Cardiac fibroblast (primary cell): ENCODE measurements at regions not wholly inside any gene's neighbourhood (a gene's known extent, or its start where the extent isn't known, plus 50 kb on each side); places are given as distances from the start of the nearest gene placed in this dataset.

ENCODE experiments used
- DNase-seq, 2 donors: peaks; one replicate each; pipeline versions ENCODE4 v3.0.0 to v3.0.0-alpha.2; 2010; ENCODE audit warnings: low read depth in 2 of 2
- H3K4me3 ChIP-seq, 2 donors: replicated peaks in 1 of 2; 1 replicate in 1 of 2; 2 replicates in 1 of 2; pipeline ENCODE4 v1.5.1; 2011; ENCODE audit warnings: low read depth in 2 of 2, low read length in 2 of 2, mild to moderate bottlenecking in 2 of 2, moderate library complexity in 1 of 2
- TF ChIP-seq, protein P1 (sequence below): IDR thresholded peaks from one replicate; pipeline ENCODE4 v1.5.1; 2011; ENCODE audit warnings: low read depth, mild to moderate bottlenecking, low read length, inconsistent platforms

DNA sequence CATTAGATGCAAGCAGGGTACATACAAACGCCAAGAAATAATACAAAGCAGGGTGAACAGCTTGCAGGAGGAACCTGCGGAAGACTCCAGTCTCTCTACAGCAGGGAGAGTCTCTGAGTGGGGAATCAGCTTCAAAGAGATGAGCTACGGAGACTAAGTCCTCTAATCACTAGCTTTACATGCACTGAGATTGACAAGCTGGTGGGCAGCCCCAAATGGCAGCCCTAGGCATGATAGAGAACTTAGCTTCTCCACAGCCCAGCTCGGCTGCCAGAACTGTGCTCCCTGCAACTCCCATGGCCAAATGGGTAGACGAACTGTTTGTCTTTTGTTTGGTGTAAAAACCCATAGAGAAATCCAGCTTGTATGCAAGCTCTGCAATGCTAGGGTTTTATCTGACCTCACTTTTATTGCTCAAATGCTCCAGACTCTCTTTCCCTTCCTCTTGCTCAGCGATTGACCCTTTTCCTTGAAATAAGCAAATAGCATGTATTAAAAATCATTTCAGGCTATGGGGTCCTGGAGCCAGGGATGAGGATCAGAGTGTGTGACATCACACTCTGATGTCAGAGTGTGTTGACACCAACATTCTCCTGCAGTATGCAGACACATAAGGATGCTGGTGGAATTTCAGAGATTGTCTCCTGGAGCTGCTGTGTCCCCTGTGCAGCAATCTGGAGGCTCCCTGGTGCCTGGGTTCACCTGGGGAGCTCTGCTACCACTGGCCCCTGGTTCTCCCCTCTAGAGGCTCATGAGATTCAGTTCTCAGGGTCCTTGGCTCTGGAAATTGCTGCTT, 238.5 kb downstream of the TTLL7 start:
- DNase-seq, result no peak
- no peak overlapping the region for H3K4me3 ChIP-seq
- TF ChIP-seq, protein P1, sequence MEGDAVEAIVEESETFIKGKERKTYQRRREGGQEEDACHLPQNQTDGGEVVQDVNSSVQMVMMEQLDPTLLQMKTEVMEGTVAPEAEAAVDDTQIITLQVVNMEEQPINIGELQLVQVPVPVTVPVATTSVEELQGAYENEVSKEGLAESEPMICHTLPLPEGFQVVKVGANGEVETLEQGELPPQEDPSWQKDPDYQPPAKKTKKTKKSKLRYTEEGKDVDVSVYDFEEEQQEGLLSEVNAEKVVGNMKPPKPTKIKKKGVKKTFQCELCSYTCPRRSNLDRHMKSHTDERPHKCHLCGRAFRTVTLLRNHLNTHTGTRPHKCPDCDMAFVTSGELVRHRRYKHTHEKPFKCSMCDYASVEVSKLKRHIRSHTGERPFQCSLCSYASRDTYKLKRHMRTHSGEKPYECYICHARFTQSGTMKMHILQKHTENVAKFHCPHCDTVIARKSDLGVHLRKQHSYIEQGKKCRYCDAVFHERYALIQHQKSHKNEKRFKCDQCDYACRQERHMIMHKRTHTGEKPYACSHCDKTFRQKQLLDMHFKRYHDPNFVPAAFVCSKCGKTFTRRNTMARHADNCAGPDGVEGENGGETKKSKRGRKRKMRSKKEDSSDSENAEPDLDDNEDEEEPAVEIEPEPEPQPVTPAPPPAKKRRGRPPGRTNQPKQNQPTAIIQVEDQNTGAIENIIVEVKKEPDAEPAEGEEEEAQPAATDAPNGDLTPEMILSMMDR, result no peak

DNA sequence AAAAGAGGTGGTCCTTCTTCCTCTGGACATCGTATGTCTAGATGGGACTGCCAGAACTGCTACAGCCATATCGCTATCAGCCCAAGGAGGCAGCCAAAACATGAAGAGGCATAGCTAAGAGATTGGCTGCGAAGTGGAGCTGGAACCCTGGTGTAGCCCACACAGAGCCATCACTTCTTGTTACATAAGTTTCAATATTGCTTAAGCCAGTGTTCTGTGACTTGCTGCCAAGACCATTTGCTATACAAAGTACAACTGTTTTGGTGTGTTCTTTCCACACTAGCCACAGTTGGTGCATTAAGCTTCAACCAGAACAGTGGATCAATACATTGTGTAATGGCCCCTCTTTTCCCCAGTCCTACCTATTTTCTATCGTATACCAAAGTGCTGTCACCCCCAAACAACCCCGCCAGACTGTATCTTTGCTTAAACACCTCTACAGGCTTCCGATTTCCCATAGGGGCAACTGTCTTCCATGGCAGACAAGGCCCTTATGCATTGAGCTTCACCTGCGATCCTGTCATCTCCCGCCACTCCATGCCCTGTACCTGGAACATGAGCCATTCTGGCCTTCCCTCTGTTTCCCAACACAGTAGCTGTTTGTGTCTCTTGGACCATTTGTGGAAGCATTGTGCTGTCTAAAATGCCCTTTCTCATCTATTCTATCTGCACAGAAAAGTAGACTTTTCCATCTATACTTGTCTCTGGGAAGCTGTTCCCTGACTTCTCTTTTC, 241.8 kb downstream of the TTLL7 start:
- H3K4me3 ChIP-seq, result no peak overlapping the region
- DNase-seq, result no peak
- TF ChIP-seq, protein P1, result no peak

DNA sequence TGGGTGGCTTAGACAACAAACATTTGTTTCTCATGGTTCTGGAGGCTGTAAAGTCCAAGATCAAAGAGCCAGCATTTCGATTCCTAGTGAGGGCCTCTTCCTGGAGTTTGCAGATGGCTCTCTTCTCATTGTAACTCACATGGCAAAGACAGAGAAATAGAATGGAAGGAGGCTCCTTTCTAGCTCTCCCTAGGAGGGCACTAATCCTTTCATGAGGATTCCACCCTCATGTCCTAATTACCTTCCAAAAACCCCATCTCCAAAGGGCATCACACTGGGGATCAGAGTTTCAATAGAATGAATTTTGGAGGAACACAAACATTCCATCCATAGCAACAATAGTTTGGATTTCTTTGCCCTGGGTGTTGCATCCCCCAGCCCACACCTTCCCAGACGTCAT, 247.3 kb downstream of the TTLL7 start:
- TF ChIP-seq, protein P1, result no peak
- DNase-seq, result no peak
- H3K4me3 ChIP-seq, result no peak overlapping the region

DNA sequence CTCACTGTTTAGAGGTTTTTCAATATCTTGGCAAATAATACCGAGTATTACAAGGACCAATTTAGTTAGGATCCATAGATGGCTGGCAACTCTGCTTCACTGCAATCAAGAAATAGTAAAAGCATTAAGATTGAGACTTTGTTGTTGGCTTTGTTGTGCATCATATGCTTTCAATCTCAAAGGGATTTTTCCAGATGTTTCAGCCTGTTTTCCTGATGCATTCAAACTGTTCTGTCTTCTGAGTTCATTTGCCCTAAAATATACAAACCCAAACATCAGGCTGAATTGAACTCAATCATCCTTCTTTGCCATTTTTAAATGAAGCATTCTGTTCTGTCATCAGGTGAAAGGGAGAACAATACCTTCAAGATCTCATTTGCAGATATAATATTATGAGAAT, 248.7 kb downstream of the TTLL7 start:
- no peak overlapping the region for H3K4me3 ChIP-seq
- TF ChIP-seq, protein P1, result no peak
- no peak for DNase-seq

DNA sequence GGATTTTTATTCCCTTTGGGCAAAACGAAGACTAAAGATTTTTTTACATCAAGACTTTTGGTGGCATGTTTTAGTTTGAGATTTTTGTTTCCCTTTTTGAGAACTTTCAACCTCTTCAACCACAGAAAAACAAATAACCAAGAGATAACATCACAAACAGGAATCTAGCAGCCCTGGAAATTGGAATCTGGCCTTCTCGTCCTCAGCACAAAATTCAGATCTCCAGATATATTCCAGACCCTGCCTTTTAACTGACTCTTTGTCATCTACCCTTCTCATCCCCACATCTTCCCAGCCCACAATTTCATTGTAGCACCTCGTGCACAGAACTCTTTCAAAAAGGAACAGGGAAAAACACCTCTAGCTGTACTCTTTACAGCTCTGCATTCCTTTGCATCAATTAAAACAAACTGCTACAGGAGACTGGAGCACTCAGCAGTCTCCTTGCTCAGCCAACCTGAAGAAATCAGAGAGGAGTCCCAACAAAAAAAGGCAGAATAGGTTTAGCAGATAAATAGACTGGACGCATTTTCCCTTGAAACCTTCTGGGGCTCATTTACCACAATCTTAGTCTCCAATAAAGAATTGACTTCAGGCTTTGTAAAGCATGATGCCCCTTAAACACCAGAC, 251.0 kb downstream of the TTLL7 start:
- H3K4me3 ChIP-seq, result no peak overlapping the region
- TF ChIP-seq, protein P1, result no peak
- no peak for DNase-seq

DNA sequence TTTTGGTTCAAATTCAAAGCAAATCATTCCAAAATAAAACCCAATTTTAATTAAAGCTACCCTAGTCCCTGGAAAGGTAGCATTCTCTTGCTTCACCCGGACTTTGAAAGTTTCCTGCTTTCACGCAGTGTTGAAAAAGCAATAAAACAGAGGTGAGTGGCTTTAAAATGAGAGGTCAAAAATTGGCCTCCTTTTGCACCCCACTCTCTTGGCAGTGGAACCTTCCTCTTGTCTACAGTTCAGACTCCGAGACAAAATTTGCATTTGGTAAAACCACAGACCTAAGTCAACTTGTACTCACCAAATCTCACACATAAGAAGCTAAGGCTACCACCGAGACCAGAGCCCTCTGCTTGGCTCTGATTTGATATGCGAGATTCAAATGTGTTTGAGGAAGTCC, 252.7 kb downstream of the TTLL7 start:
- H3K4me3 ChIP-seq, result no peak overlapping the region
- TF ChIP-seq, protein P1, result no peak
- no peak for DNase-seq
